MM.1S (cell line): ENCODE measurements at regions not wholly inside any gene's neighbourhood (a gene's known extent, or its start where the extent isn't known, plus 50 kb on each side); places are given as distances from the start of the nearest gene placed in this dataset.

Experiments
- DNase-seq: peaks from one replicate; pipeline ENCODE4 v3.0.0-alpha.2; 2015
- H2AFZ ChIP-seq: fragments of 300-600 bp; sonication (generic); 2 replicates; pipeline ENCODE4 v1.6.0; 2016; ENCODE audit warnings: antibody characterized with exemption, low read length
- H3F3A ChIP-seq: fragments of 300-600 bp; sonication (generic); 2 replicates; pipeline ENCODE4 v1.6.1; 2016; ENCODE audit warnings: mild to moderate bottlenecking, antibody characterized with exemption, low read length, moderate library complexity, mixed read lengths; ENCODE audit not compliant: insufficient read depth
- H3K27ac ChIP-seq: fragments of 300-600 bp; sonication (generic); 2 replicates; pipeline ENCODE4 v1.5.1; 2016; ENCODE audit warnings: mild to moderate bottlenecking, low read length
- H3K27me3 ChIP-seq: fragments of 300-600 bp; sonication (generic); replicated peaks from 2 replicates; pipeline ENCODE4 v1.6.0; 2016; ENCODE audit warnings: low read length; ENCODE audit not compliant: insufficient read depth
- H3K36me3 ChIP-seq: fragments of 300-600 bp; sonication (generic); replicated peaks from 2 replicates; pipeline ENCODE4 v1.6.1; 2016; ENCODE audit warnings: mild to moderate bottlenecking, low read length, mixed read lengths; ENCODE audit not compliant: insufficient read depth
- H3K4me1 ChIP-seq: fragments of 300-600 bp; sonication (generic); 2 replicates; pipeline ENCODE4 v1.6.1; 2016; ENCODE audit warnings: low read length, mixed read lengths
- H3K4me2 ChIP-seq: fragments of 300-600 bp; sonication (generic); 2 replicates; pipeline ENCODE4 v1.6.0; 2016; ENCODE audit warnings: low read depth, low read length
- H3K4me3 ChIP-seq: fragments of 300-600 bp; sonication (generic); 2 replicates; pipeline ENCODE4 v1.5.1; 2016; ENCODE audit warnings: low read length, mixed read lengths
- H3K79me2 ChIP-seq: fragments of 300-600 bp; sonication (generic); 2 replicates; pipeline ENCODE4 v1.6.1; 2016; ENCODE audit warnings: mixed run types, low read length, mixed read lengths
- H3K9ac ChIP-seq: fragments of 300-600 bp; sonication (generic); 2 replicates; pipeline ENCODE4 v1.6.1; 2016; ENCODE audit warnings: low read length, mixed read lengths
- H3K9me2 ChIP-seq: fragments of 300-600 bp; sonication (generic); replicated peaks from 2 replicates; pipeline ENCODE4 v1.6.1; 2016; ENCODE audit warnings: mild to moderate bottlenecking, low read length, mixed read lengths; ENCODE audit not compliant: insufficient read depth
- H3K9me3 ChIP-seq: fragments of 300-600 bp; sonication (generic); replicated peaks from 2 replicates; pipeline ENCODE4 v1.6.1; 2016; ENCODE audit warnings: mild to moderate bottlenecking, low read length, mixed read lengths; ENCODE audit not compliant: insufficient read depth
- H4K20me1 ChIP-seq: fragments of 300-600 bp; sonication (generic); 2 replicates; pipeline ENCODE4 v1.6.1; 2016; ENCODE audit warnings: mild to moderate bottlenecking, low read length, moderate library complexity, mixed read lengths; ENCODE audit not compliant: insufficient read depth
- CTCF ChIP-seq: fragments of 300-600 bp; sonication (generic); IDR thresholded peaks from 2 replicates; pipeline ENCODE4 v1.5.1; 2016; ENCODE audit warnings: antibody characterized with exemption, low read length, mixed read lengths
- EZH2 ChIP-seq: fragments of 300-600 bp; sonication (generic); optimal IDR thresholded peaks from 2 replicates; pipeline ENCODE3; 2017; ENCODE audit warnings: low read depth, mild to moderate bottlenecking, antibody characterized with exemption, low read length, mixed read lengths
- EZH2phosphoT487 ChIP-seq: fragments of 300-600 bp; sonication (generic); IDR thresholded peaks from 2 replicates; pipeline ENCODE4 v1.6.1; 2018; ENCODE audit warnings: antibody characterized with exemption, low read length

- no peak overlapping the region for H3K4me3 ChIP-seq
- H3K9me3 ChIP-seq: no peaks in the 10 kb centered on the region
- H4K20me1 ChIP-seq: no peaks in the 10 kb centered on the region
- H3K9me2 ChIP-seq: no peaks in the 10 kb centered on the region
- no peaks in the 10 kb centered on the region for H3K4me1 ChIP-seq
- TF ChIP-seq CTCF (no peak), EZH2phosphoT487 (no peak), EZH2 (no peak)
- H3K79me2 ChIP-seq: no peaks in the 10 kb centered on the region
- H3K27ac ChIP-seq: no peak overlapping the region
- H3K27me3 ChIP-seq: no peaks in the 10 kb centered on the region
- no peak overlapping the region for H3K4me2 ChIP-seq
- H2AFZ ChIP-seq: no peak overlapping the region
- H3K9ac ChIP-seq: no peak overlapping the region
- no peak for DNase-seq
- H3K36me3 ChIP-seq: no peaks in the 10 kb centered on the region
- H3F3A ChIP-seq: no peaks in the 10 kb centered on the region
Measured at GRCh38 chr1:90573736-90574135, 143.4 kb downstream of the BARHL2 start.

GRCh38 chr1:90572446-90572845 lies 144.7 kb downstream of the BARHL2 start:
- DNase-seq: no peak
- Histone ChIP-seq H3K9ac (no peak overlapping the region), H3K36me3 (no peaks in the 10 kb centered on the region), H3K27me3 (no peaks in the 10 kb centered on the region), H3K9me2 (no peaks in the 10 kb centered on the region), H3K9me3 (no peaks in the 10 kb centered on the region), H4K20me1 (no peaks in the 10 kb centered on the region), H3K27ac (no peak overlapping the region), H3K79me2 (no peaks in the 10 kb centered on the region), H3F3A (no peaks in the 10 kb centered on the region), H2AFZ (no peak overlapping the region), H3K4me2 (no peak overlapping the region), H3K4me3 (no peak overlapping the region), H3K4me1 (no peaks in the 10 kb centered on the region)
- no peak for TF ChIP-seq EZH2

- Histone ChIP-seq H3K4me2 (no peak overlapping the region), H4K20me1 (no peaks in the 10 kb centered on the region), H3K36me3 (no peaks in the 10 kb centered on the region), H3K4me1 (no peaks in the 10 kb centered on the region), H3K27ac (no peak overlapping the region), H3K9me3 (no peaks in the 10 kb centered on the region), H3F3A (no peaks in the 10 kb centered on the region), H3K4me3 (no peak overlapping the region), H3K79me2 (no peaks in the 10 kb centered on the region), H3K9me2 (no peaks in the 10 kb centered on the region), H3K27me3 (no peaks in the 10 kb centered on the region), H2AFZ (no peak overlapping the region), H3K9ac (no peak overlapping the region)
- DNase-seq: no peak
- TF ChIP-seq EZH2phosphoT487 (no peak), CTCF (no peak), EZH2 (no peak)
Measured at GRCh38 chr1:90568436-90568835, 148.7 kb downstream of the BARHL2 start.

- Histone ChIP-seq H4K20me1 (no peaks in the 10 kb centered on the region), H3K27me3 (no peaks in the 10 kb centered on the region), H3K36me3 (no peaks in the 10 kb centered on the region), H3K4me1 (no peaks in the 10 kb centered on the region), H3K9ac (no peak overlapping the region), H3K4me3 (no peak overlapping the region), H3K9me2 (no peaks in the 10 kb centered on the region), H3F3A (no peaks in the 10 kb centered on the region), H2AFZ (no peak overlapping the region), H3K79me2 (no peaks in the 10 kb centered on the region), H3K27ac (no peak overlapping the region), H3K4me2 (no peak overlapping the region), H3K9me3 (no peaks in the 10 kb centered on the region)
- no peak for DNase-seq
- TF ChIP-seq EZH2phosphoT487: no peak
- no peak for TF ChIP-seq EZH2
- TF ChIP-seq CTCF: no peak
Measured at GRCh38 chr1:90564164-90564563, 152.9 kb downstream of the BARHL2 start.
